ENCODE measurements at regions not wholly inside any gene's neighbourhood (a gene's known extent, or its start where the extent isn't known, plus 50 kb on each side); places are given as distances from the start of the nearest gene placed in this dataset.

DNA sequence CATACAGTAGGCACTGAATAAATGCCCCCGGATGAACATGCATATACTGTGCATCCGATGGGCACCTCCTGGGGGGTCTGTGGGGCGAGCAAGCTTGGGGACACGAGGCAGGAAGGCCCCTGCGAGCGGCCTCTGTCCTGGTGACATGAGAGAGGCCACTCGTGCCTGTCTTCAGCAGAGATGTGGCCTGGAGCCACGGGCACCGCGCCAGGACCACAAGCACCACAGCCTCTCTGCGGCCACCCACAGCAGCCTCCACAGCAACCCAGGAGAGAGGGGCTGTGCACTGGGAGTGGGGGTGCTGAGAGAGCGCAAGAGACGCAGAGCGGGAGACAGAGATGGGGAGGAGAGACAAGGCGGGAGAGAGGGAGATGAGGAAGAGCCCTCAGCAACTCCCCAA lies 118.5 kb downstream of the RFLNA start:
- CTCF ChIA-PET, result interaction anchor here (0.5 kb wide), 1 partner anchor 24 kb away, joined by 9 read pairs; no protein-coding TSS in a partner anchor
- intact Hi-C loops (cut with micrococcal nuclease), result no loop called here
- POLR2A ChIA-PET (ENCODE audit: unreplicated experiment), result no interaction called here
- no TSS peak for BruUV-seq (replicated peaks)
- ATAC-seq, result no peak
- Histone ChIP-seq H3K9me3 (ENCODE audit: low read length) (no peaks in the 10 kb centered on the region), H3K36me3 (ENCODE audit: low read depth, low read length) (peaks cover 9% of the 10 kb centered on the region; the same call in 1 of the 2 replicates), H3F3A (ENCODE audit: low read length, unreplicated experiment) (no peaks in the 10 kb centered on the region), H4K20me1 (ENCODE audit: low read length) (0 out of 2 replicates have a peak, but pooled peaks cover 4% of the 10 kb centered on the region), H3K27ac (ENCODE audit: low read length) (no peak overlapping the region), H3K4me2 (ENCODE audit: low read length) (no peak overlapping the region), H3K27me3 (ENCODE audit: low read length) (no peaks in the 10 kb centered on the region), H3K4me1 (ENCODE audit: insufficient read depth, low read length) (peaks cover 26% of the 10 kb centered on the region), H2AFZ (ENCODE audit: low read length) (no peak overlapping the region), H3K79me2 (ENCODE audit: low read length) (peaks cover 27% of the 10 kb centered on the region), H3K4me3 (ENCODE audit: low read length) (no peak overlapping the region), H3K9me2 (replicated peaks; ENCODE audit: low read length) (no peaks in the 10 kb centered on the region), H3K9ac (ENCODE audit: low read length) (no peak overlapping the region)
- no peak for DNase-seq
- TF ChIP-seq, protein P1, sequence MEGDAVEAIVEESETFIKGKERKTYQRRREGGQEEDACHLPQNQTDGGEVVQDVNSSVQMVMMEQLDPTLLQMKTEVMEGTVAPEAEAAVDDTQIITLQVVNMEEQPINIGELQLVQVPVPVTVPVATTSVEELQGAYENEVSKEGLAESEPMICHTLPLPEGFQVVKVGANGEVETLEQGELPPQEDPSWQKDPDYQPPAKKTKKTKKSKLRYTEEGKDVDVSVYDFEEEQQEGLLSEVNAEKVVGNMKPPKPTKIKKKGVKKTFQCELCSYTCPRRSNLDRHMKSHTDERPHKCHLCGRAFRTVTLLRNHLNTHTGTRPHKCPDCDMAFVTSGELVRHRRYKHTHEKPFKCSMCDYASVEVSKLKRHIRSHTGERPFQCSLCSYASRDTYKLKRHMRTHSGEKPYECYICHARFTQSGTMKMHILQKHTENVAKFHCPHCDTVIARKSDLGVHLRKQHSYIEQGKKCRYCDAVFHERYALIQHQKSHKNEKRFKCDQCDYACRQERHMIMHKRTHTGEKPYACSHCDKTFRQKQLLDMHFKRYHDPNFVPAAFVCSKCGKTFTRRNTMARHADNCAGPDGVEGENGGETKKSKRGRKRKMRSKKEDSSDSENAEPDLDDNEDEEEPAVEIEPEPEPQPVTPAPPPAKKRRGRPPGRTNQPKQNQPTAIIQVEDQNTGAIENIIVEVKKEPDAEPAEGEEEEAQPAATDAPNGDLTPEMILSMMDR (conservative IDR thresholded peaks at IDR 0.05; ENCODE audit: low read depth, low read length), result no peak
- TF ChIP-seq EZH2 (IDR thresholded peaks at IDR 0.05; ENCODE audit: low read length, unreplicated experiment) (no peak), EZH2phosphoT487 (IDR thresholded peaks at IDR 0.05; ENCODE audit: borderline replicate concordance, low read length) (no peak)

DNA sequence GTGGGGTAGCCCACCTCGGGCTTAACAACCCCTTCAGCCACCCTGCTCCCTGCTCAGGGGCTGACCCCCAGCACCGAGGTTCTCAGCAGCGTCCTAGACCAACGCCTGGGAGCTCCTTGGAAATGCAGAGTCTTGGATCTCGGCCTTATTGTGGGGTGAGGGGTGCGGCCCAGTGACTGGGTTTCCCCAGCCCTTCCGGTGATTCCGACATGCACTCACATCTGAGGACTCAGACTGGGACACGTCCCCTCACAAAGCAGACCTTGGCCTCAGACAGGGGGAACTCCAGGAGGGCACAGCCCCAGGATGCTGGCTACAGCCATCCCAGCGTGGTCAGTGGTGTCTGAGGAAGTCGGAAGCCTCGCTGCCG lies 117.7 kb downstream of the RFLNA start:
- no peak for ATAC-seq
- Histone ChIP-seq H3F3A (ENCODE audit: low read length, unreplicated experiment) (no peaks in the 10 kb centered on the region), H4K20me1 (ENCODE audit: low read length) (0 out of 2 replicates have a peak, but pooled peaks cover 4% of the 10 kb centered on the region), H3K9me2 (replicated peaks; ENCODE audit: low read length) (no peaks in the 10 kb centered on the region), H3K27ac (ENCODE audit: low read length) (no peak overlapping the region), H3K36me3 (ENCODE audit: low read depth, low read length) (peaks cover 9% of the 10 kb centered on the region; the same call in 1 of the 2 replicates), H3K4me2 (ENCODE audit: low read length) (no peak overlapping the region), H2AFZ (ENCODE audit: low read length) (no peak overlapping the region), H3K4me1 (ENCODE audit: insufficient read depth, low read length) (peaks cover 26% of the 10 kb centered on the region), H3K4me3 (ENCODE audit: low read length) (no peak overlapping the region), H3K9me3 (ENCODE audit: low read length) (no peaks in the 10 kb centered on the region), H3K27me3 (ENCODE audit: low read length) (no peaks in the 10 kb centered on the region), H3K79me2 (ENCODE audit: low read length) (peaks cover 27% of the 10 kb centered on the region), H3K9ac (ENCODE audit: low read length) (no peak overlapping the region)
- CTCF ChIA-PET, result no interaction called here
- DNase-seq, result no peak
- no peak for TF ChIP-seq EZH2 (IDR thresholded peaks at IDR 0.05; ENCODE audit: low read length, unreplicated experiment)
- TF ChIP-seq, protein P1 (conservative IDR thresholded peaks at IDR 0.05; ENCODE audit: low read depth, low read length), result no peak
- no peak for TF ChIP-seq EZH2phosphoT487 (IDR thresholded peaks at IDR 0.05; ENCODE audit: borderline replicate concordance, low read length)
- intact Hi-C loops (cut with micrococcal nuclease), result no loop called here
- POLR2A ChIA-PET (ENCODE audit: unreplicated experiment), result no interaction called here
- no TSS peak for BruUV-seq (replicated peaks)

DNA sequence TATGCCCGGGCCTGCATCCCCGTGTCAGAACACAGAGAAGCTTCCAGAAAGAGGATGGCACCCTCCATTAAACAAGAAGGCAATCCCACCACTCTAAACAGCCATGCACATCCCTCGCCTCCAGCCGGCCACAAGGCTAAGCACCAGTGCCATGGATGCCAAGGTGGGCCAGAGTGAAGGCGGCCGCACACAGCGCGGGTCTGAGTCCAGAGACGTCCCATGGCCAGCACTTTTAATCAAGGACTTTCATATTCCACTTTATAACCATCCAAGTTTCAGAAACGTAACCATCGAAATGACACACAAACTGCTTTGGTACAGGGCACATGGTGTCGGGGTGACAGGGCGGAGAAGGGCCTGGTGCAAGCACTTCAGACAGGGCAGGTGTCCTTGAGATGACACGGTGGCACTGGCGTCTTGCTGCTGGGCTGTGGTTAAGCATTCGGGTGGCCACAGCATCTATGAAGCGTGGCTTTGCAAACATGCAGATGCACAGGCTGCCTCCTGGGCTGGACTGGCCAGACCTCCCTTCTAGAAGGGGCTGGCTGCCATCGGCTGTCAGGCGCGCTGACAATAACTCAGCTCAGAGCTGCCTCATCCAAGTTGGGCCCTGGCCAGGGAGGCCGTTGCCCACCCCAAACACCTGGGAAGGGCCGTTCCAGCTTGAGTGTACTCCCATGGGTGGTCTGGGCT lies 117.2 kb downstream of the RFLNA start:
- no TSS peak for BruUV-seq (replicated peaks)

More for the DNA sequence above, 117.2 kb downstream of the RFLNA start:
- Histone ChIP-seq H3K4me2 (ENCODE audit: low read length) (peak overlapping the region; percentile 58), H3K9me2 (replicated peaks; ENCODE audit: low read length) (no peaks in the 10 kb centered on the region), H2AFZ (ENCODE audit: low read length) (no peak overlapping the region), H3K27me3 (ENCODE audit: low read length) (no peaks in the 10 kb centered on the region), H4K20me1 (ENCODE audit: low read length) (0 out of 2 replicates have a peak, but pooled peaks cover 4% of the 10 kb centered on the region), H3K4me1 (ENCODE audit: insufficient read depth, low read length) (peaks cover 26% of the 10 kb centered on the region), H3K36me3 (ENCODE audit: low read depth, low read length) (peaks cover 7% of the 10 kb centered on the region; the same call in 1 of the 2 replicates), H3K79me2 (ENCODE audit: low read length) (peaks cover 27% of the 10 kb centered on the region), H3K4me3 (ENCODE audit: low read length) (no peak overlapping the region), H3F3A (ENCODE audit: low read length, unreplicated experiment) (no peaks in the 10 kb centered on the region), H3K9ac (ENCODE audit: low read length) (no peak overlapping the region), H3K27ac (ENCODE audit: low read length) (peak overlapping the region; percentile 70), H3K9me3 (ENCODE audit: low read length) (no peaks in the 10 kb centered on the region)
- TF ChIP-seq EZH2 (IDR thresholded peaks at IDR 0.05; ENCODE audit: low read length, unreplicated experiment), result no peak
- intact Hi-C loops (cut with micrococcal nuclease), result no loop called here
- ChIA-PET CTCF (interaction anchor here (1.0 kb wide), 1 partner anchor 32 kb away, joined by 3 read pairs; no protein-coding TSS in a partner anchor), POLR2A (ENCODE audit: unreplicated experiment) (interaction anchor here (0.6 kb wide), 1 partner anchor 30 kb away, joined by 4 read pairs; no protein-coding TSS in a partner anchor)
- ATAC-seq (no peak), DNase-seq (no peak)

Data from PC-3 (cell line).